Neural crest cell (in vitro differentiated cells): ENCODE measurements at regions not wholly inside any gene's neighbourhood (a gene's known extent, or its start where the extent isn't known, plus 50 kb on each side); places are given as distances from the start of the nearest gene placed in this dataset.

ENCODE experiments used
- DNase-seq: peaks from one replicate; pipeline ENCODE4 v3.0.0; 2021; ENCODE audit warnings: low read depth, mixed read lengths, low spot score
- H3K27ac Mint-ChIP-seq: one replicate; pipeline ENCODE4 v1.8.0; 2021; ENCODE audit warnings: mild to moderate bottlenecking, mixed read lengths; ENCODE audit not compliant: unreplicated experiment
- H3K27me3 Mint-ChIP-seq: 2 replicates; pipeline ENCODE4 v1.8.0; 2021; ENCODE audit warnings: low read depth, mild to moderate bottlenecking, mixed read lengths
- H3K36me3 Mint-ChIP-seq: 2 replicates; pipeline ENCODE4 v1.8.0; 2021; ENCODE audit warnings: low read depth, mild to moderate bottlenecking, mixed read lengths
- H3K4me1 Mint-ChIP-seq: 2 replicates; pipeline ENCODE4 v1.8.0; 2021; ENCODE audit warnings: mixed read lengths
- H3K4me3 Mint-ChIP-seq: one replicate; pipeline ENCODE4 v1.8.0; 2021; ENCODE audit warnings: mild to moderate bottlenecking, mixed read lengths
- H3K9me3 Mint-ChIP-seq: 2 replicates; pipeline ENCODE4 v1.8.0; 2021; ENCODE audit warnings: mixed read lengths
- TF ChIP-seq, protein P1 (sequence below): fragments of 200-600 bp; sonication (generic); conservative IDR thresholded peaks from 2 replicates; pipeline ENCODE4 v1.5.0; 2021; ENCODE audit warnings: antibody characterized with exemption, mild to moderate bottlenecking

DNA sequence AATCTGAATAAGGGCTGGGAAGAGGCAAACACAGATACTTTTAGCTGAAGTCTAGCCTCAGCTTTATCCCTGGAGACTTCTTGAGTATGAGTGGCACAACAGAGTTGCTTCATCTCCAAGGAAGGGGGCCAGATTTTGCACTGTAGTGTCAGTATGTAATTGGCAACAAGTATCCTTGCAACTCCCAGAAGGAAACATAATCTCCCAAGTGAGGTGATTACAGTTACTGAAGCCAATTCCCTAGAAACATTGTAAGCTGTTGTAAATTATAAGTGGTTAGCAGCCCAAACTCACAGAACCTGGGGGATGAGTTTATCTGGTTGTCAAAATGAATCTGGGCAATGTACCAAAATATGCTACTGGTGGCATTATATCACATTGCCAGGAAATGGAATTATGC, 2065.7 kb upstream of the PCDH20 start:
- Mint-ChIP-seq H3K36me3 (no peaks in the 10 kb centered on the region), H3K27ac (no peak overlapping the region), H3K9me3 (no peaks in the 10 kb centered on the region), H3K4me1 (no peaks in the 10 kb centered on the region), H3K4me3 (no peak overlapping the region), H3K27me3 (no peaks in the 10 kb centered on the region)
- TF ChIP-seq, protein P1, sequence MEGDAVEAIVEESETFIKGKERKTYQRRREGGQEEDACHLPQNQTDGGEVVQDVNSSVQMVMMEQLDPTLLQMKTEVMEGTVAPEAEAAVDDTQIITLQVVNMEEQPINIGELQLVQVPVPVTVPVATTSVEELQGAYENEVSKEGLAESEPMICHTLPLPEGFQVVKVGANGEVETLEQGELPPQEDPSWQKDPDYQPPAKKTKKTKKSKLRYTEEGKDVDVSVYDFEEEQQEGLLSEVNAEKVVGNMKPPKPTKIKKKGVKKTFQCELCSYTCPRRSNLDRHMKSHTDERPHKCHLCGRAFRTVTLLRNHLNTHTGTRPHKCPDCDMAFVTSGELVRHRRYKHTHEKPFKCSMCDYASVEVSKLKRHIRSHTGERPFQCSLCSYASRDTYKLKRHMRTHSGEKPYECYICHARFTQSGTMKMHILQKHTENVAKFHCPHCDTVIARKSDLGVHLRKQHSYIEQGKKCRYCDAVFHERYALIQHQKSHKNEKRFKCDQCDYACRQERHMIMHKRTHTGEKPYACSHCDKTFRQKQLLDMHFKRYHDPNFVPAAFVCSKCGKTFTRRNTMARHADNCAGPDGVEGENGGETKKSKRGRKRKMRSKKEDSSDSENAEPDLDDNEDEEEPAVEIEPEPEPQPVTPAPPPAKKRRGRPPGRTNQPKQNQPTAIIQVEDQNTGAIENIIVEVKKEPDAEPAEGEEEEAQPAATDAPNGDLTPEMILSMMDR = no peak
- no peak for DNase-seq

DNA sequence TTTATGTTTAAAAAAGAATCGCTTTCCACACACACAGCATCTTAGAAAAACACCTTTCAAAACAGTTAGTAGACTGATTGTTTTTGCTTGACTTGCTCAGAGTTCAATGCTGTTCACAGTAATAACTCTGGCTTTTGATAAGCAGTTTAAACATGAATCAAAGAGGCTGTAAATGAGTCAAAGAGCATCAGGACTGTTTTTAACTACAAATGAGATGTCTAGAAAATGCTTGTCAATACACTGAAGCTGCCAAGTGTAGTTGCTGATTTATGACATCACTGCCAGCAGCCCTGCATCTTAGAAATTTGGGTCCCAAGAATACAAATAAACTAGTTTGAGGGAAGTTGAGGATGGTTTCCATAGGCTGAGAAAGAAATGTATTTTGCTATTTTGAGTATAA, 2057.1 kb upstream of the PCDH20 start:
- Mint-ChIP-seq H3K36me3 (no peaks in the 10 kb centered on the region), H3K4me3 (no peak overlapping the region), H3K4me1 (no peaks in the 10 kb centered on the region), H3K27me3 (no peaks in the 10 kb centered on the region), H3K9me3 (no peaks in the 10 kb centered on the region), H3K27ac (no peak overlapping the region)
- TF ChIP-seq, protein P1 = no peak
- DNase-seq = no peak

DNA sequence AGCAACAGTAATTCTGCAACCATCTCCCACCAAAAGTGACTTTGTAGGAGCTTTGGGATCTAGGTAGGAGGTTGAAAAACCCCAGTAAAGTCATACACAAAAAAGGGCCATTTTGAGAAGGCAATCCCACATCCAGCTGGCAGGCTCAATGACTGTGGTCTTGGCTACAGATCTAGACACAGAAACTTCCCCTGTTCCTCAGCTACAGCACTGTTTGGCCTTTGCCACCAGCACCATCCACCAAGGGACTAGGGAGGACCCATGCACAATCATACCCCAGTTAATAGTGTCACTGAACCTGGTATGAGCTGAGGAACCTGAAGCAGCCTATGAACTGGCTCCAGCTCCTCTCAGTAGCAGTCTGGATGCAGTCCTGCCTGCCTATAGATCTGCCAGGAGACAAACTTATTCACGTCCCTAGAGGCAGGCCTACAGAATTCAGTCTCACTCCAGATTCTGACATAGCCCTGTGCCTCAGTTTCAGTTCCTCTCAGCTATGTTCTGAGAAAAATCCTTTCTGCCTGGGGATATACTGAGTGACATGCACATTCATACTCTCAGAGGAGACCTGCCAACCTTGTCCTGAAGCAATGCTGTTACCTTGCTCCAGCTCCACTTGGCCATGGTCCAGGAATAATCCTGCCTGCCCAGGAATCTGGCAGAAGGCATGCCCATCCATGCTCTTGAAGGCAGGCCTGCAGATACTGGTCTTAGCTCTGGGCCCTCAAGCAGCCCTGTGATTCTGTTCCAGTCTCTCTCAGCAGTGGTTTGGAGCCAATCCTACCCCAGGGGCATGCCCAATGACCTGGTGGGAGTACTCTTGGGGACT, 2048.3 kb upstream of the PCDH20 start:
- Mint-ChIP-seq H3K4me3 (no peak overlapping the region), H3K9me3 (peaks cover 3% of the 10 kb centered on the region), H3K27ac (no peak overlapping the region), H3K36me3 (no peaks in the 10 kb centered on the region), H3K27me3 (no peaks in the 10 kb centered on the region), H3K4me1 (no peaks in the 10 kb centered on the region)
- TF ChIP-seq, protein P1 = no peak
- no peak for DNase-seq

DNA sequence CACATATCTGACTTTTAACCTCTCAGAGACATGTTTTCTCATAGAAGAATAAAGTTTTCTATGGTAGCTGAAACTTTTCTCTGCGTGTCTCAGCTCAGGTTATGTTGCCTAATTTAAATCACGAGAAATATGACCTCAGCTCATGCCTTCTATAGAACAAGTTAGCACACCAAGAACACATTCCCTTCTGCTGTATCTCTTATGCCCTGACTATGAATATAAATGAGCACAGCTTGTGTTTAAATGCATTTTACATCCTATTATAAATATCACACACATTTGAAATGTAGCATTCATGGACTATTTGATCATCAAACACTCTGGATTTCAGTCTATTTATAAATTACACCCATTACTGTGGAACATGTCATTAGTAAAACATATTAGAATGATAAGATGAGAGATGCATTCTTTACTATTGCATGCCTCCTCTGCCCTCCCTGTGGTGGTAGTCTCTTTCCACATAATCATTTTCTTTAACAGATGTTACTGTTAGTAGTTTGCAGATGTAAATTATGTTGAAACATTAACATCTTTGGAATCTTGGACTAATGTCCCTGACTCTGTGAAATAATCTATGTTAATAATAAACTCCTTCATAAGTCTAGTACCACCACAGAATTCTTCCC, 2044.9 kb upstream of the PCDH20 start:
- Mint-ChIP-seq H3K27ac (no peak overlapping the region), H3K4me1 (no peaks in the 10 kb centered on the region), H3K36me3 (no peaks in the 10 kb centered on the region), H3K27me3 (no peaks in the 10 kb centered on the region), H3K4me3 (no peak overlapping the region), H3K9me3 (no peaks in the 10 kb centered on the region)
- TF ChIP-seq, protein P1 = no peak
- no peak for DNase-seq

DNA sequence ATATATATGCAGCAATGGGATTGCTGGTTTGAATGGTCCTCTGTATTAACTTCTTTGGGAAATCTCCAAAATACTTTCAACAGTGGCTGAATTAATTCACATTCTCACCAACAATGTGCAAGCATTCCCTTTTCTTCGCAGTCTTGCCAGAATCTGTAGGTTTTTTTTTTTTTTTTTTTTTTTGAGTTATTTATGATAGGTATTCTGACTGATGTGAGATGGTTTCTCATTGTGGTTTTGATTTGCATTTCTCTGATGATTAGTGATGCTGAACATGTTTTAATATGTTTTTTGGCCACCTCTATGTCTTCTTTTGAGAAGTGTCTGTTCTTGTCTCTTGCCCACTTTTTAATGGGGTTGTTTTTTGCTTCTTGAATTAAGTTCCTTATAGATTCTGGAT, 2041.5 kb upstream of the PCDH20 start:
- TF ChIP-seq, protein P1 = no peak
- no peak overlapping the region for H3K4me3 Mint-ChIP-seq
- H3K4me1 Mint-ChIP-seq = no peaks in the 10 kb centered on the region
- H3K36me3 Mint-ChIP-seq = no peaks in the 10 kb centered on the region
- H3K27ac Mint-ChIP-seq = no peak overlapping the region
- peaks cover 3% of the 10 kb centered on the region for H3K9me3 Mint-ChIP-seq
- H3K27me3 Mint-ChIP-seq = no peaks in the 10 kb centered on the region
- no peak for DNase-seq
